ENCODE measurements at regions not wholly inside any gene's neighbourhood (a gene's known extent, or its start where the extent isn't known, plus 50 kb on each side); places are given as distances from the start of the nearest gene placed in this dataset.

DNA sequence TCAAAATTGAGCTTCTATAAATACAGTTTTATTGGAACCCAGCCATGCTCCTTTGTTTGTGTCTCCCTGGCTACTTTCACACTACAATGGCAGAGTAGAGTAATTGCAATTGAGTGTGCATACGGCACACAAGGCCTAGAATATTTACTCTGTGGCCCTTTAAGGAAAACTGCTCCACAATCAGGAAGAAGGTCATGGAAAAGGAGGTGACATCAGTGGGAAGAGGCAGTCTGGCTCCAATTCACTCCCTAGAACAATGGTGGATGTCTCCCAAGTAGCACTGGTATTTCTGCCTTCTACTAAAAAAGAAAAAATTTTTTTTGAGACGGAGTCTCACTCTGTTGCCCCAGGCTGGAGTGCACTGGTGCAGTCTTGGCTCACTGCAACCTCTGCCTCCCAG is 51.3 kb downstream of the KRTAP19-8 start:
- Histone ChIP-seq H3K4me1 (no peaks in the 10 kb centered on the region), H3K9me3 (no peaks in the 10 kb centered on the region), H3K36me3 (no peaks in the 10 kb centered on the region), H3K4me3 (no peak overlapping the region), H3K27me3 (no peaks in the 10 kb centered on the region), H3K27ac (no peak overlapping the region)
- no peak for DNase-seq (ENCODE audit: low spot score in 2 of 2)
- intact Hi-C loops (cut with DNase I; ENCODE audit: low total_unique reads) = no loop called here
- TF ChIP-seq POLR2A (IDR thresholded peaks at IDR 0.05) (no peak), POLR2AphosphoS5 (IDR thresholded peaks at IDR 0.05) (no peak)
- TF ChIP-seq, protein P1, sequence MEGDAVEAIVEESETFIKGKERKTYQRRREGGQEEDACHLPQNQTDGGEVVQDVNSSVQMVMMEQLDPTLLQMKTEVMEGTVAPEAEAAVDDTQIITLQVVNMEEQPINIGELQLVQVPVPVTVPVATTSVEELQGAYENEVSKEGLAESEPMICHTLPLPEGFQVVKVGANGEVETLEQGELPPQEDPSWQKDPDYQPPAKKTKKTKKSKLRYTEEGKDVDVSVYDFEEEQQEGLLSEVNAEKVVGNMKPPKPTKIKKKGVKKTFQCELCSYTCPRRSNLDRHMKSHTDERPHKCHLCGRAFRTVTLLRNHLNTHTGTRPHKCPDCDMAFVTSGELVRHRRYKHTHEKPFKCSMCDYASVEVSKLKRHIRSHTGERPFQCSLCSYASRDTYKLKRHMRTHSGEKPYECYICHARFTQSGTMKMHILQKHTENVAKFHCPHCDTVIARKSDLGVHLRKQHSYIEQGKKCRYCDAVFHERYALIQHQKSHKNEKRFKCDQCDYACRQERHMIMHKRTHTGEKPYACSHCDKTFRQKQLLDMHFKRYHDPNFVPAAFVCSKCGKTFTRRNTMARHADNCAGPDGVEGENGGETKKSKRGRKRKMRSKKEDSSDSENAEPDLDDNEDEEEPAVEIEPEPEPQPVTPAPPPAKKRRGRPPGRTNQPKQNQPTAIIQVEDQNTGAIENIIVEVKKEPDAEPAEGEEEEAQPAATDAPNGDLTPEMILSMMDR (IDR thresholded peaks at IDR 0.05) = no peak

DNA sequence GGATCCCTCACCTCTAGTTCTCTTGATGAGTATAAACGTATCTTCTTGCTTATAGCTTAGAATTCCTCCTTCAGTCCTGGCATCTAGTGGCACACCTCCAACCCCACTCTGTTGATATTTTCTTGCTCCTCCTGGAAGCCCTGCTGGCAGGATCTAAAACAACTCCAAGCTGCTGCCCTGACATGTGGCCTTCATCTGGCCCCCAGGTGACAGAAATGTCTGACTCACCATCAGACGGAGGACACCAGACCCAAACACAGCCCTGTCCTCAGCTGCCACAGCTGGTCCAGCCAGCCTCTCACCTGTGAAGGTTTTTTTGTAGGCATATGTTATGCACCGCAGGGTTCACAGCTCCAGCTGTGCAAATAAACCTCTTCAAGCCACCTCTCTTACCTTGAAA is 53.4 kb downstream of the KRTAP19-8 start:
- Histone ChIP-seq H3K4me1 (no peaks in the 10 kb centered on the region), H3K27me3 (no peaks in the 10 kb centered on the region), H3K4me3 (no peak overlapping the region), H3K36me3 (no peaks in the 10 kb centered on the region), H3K27ac (no peak overlapping the region), H3K9me3 (no peaks in the 10 kb centered on the region)
- DNase-seq (ENCODE audit: low spot score in 2 of 2) = no peak
- TF ChIP-seq, protein P1 (IDR thresholded peaks at IDR 0.05) = no peak
- no peak for TF ChIP-seq POLR2A (IDR thresholded peaks at IDR 0.05)
- TF ChIP-seq POLR2AphosphoS5 (IDR thresholded peaks at IDR 0.05) = no peak
- intact Hi-C loops (cut with DNase I; ENCODE audit: low total_unique reads) = no loop called here

DNA sequence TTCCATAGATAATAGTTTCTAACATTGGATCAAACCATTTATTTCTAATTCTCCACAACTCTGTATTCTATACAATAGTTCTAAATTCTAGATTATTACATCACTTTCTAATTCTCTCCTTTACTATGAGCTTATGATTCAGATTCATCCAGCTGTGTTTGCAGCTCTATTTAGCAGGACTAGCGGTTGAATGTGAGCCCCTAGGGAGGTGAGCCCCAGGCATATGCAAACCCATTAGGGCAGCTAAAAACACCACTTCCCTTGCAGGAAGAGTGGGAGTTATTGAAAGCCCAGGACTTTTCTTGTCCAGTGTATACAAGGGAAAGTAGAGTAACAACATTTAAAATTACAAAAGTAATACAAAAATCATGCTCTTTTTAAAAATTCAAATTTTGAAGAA is 56.9 kb downstream of the KRTAP19-8 start:
- no peaks in the 10 kb centered on the region for H3K9me3 ChIP-seq
- TF ChIP-seq POLR2A (IDR thresholded peaks at IDR 0.05) (no peak), POLR2AphosphoS5 (IDR thresholded peaks at IDR 0.05) (no peak)
- TF ChIP-seq, protein P1 (IDR thresholded peaks at IDR 0.05) = no peak
- intact Hi-C loops (cut with DNase I; ENCODE audit: low total_unique reads) = no loop called here
- H3K4me3 ChIP-seq = no peak overlapping the region
- no peak for DNase-seq (ENCODE audit: low spot score in 2 of 2)
- no peaks in the 10 kb centered on the region for H3K27me3 ChIP-seq
- no peaks in the 10 kb centered on the region for H3K36me3 ChIP-seq
- no peaks in the 10 kb centered on the region for H3K4me1 ChIP-seq
- H3K27ac ChIP-seq = no peak overlapping the region

- intact Hi-C loops (cut with DNase I; ENCODE audit: low total_unique reads) = no loop called here
- Histone ChIP-seq H3K4me3 (no peak overlapping the region), H3K27ac (no peak overlapping the region), H3K9me3 (no peaks in the 10 kb centered on the region), H3K27me3 (no peaks in the 10 kb centered on the region), H3K4me1 (no peaks in the 10 kb centered on the region), H3K36me3 (no peaks in the 10 kb centered on the region)
- DNase-seq (ENCODE audit: low spot score in 2 of 2) = no peak
- TF ChIP-seq, protein P1 (IDR thresholded peaks at IDR 0.05) = no peak
- TF ChIP-seq POLR2A (IDR thresholded peaks at IDR 0.05) (no peak), POLR2AphosphoS5 (IDR thresholded peaks at IDR 0.05) (no peak)
These were observed 59.2 kb downstream of the KRTAP19-8 start for GRCh38 chr21:30979054-30979453.

GRCh38 chr21:30964283-30964682 is 74.0 kb downstream of the KRTAP19-8 start:
- no peaks in the 10 kb centered on the region for H3K36me3 ChIP-seq
- intact Hi-C loops (cut with DNase I; ENCODE audit: low total_unique reads) = no loop called here
- no peaks in the 10 kb centered on the region for H3K4me1 ChIP-seq
- no peak overlapping the region for H3K27ac ChIP-seq
- no peak overlapping the region for H3K4me3 ChIP-seq
- H3K27me3 ChIP-seq = no peaks in the 10 kb centered on the region
- H3K9me3 ChIP-seq = no peaks in the 10 kb centered on the region
- TF ChIP-seq POLR2AphosphoS5 (IDR thresholded peaks at IDR 0.05) = no peak
- TF ChIP-seq, protein P1 (IDR thresholded peaks at IDR 0.05) = no peak
- no peak for TF ChIP-seq POLR2A (IDR thresholded peaks at IDR 0.05)
- no peak for DNase-seq (ENCODE audit: low spot score in 2 of 2)

All from breast epithelium (tissue), 4 donors.